A549 (cell line): ENCODE measurements at regions not wholly inside any gene's neighbourhood (a gene's known extent, or its start where the extent isn't known, plus 50 kb on each side); places are given as distances from the start of the nearest gene placed in this dataset.

ENCODE experiments used
- BHLHE40 ChIP-seq: IDR thresholded peaks from 2 replicates; pipeline ENCODE4 v1.6.1; 2012; ENCODE audit warnings: low read depth, low read length, inconsistent platforms
- CTCF ChIP-seq: fragments of >200 bp; sonication (Bioruptor Twin); formaldehyde crosslinking; IDR thresholded peaks from 3 replicates; pipeline ENCODE4 v1.5.1; 2016
- JUN ChIP-seq, 2 experiments: fragments of >200 bp; sonication (Bioruptor Twin); formaldehyde crosslinking; IDR thresholded peaks; 2 replicates in 1 of 2; 3 replicates in 1 of 2; pipeline ENCODE4 v1.6.1; 2016 to 2017
- KDM1A ChIP-seq: fragments of 200-600 bp; sonication (generic); IDR thresholded peaks from 2 replicates; pipeline ENCODE4 v1.6.1; 2016; ENCODE audit warnings: low read depth, mild to moderate bottlenecking
- POLR2A ChIP-seq: IDR thresholded peaks from 2 replicates; pipeline ENCODE4 v1.6.1; 2012; ENCODE audit warnings: mild to moderate bottlenecking, low read length

- no peak for TF ChIP-seq CTCF
- TF ChIP-seq POLR2A: no peak
- TF ChIP-seq BHLHE40: no peak
- TF ChIP-seq KDM1A: no peak
- TF ChIP-seq JUN (IDR thresholded peaks at IDR 0.05): no peak
Observed at GRCh38 chr1:79110749-79111148, 104.2 kb upstream of the ADGRL4 start.
